OCI-LY7 (cell line): ENCODE measurements at regions not wholly inside any gene's neighbourhood (a gene's known extent, or its start where the extent isn't known, plus 50 kb on each side); places are given as distances from the start of the nearest gene placed in this dataset.

Experiments used
- BruUV-seq: library from RNA; stranded (reverse); fragments of 400-500 nt; replicated peaks from 2 replicates; lab custom pipeline; 2021; lab: Mats Ljungman, UMichigan
- CTCF ChIA-PET: fragments of 300-600 bp; sonication (Branson Sonifier 250); formaldehyde crosslinking; loops from one replicate; lab custom pipeline; 2022; ENCODE audit warnings: antibody characterized with exemption; ENCODE audit not compliant: unreplicated experiment; lab: Charles Lee
- POLR2A ChIA-PET: fragments of 300-600 bp; sonication (Branson Sonifier 250); formaldehyde crosslinking; loops from one replicate; lab custom pipeline; 2022; ENCODE audit warnings: antibody characterized with exemption; lab: Charles Lee
- DNase-seq: peaks from one replicate; pipeline ENCODE4 v3.0.0-alpha.2; 2015; ENCODE audit warnings: low spot score
- H2AFZ ChIP-seq: fragments of 200-600 bp; sonication (generic), shearing (Covaris generic); 2 replicates; pipeline ENCODE4 v1.6.1; 2014; ENCODE audit warnings: mild to moderate bottlenecking, antibody characterized with exemption, low read length, moderate library complexity
- H3K27ac ChIP-seq: fragments of 200-600 bp; sonication (generic); 2 replicates; pipeline ENCODE4 v1.5.1; 2014; ENCODE audit warnings: mixed run types, low read depth, mild to moderate bottlenecking, moderate library complexity, low read length, inconsistent platforms; ENCODE audit not compliant: poor library complexity, severe bottlenecking
- H3K36me3 ChIP-seq: fragments of 200-600 bp; sonication (generic); 2 replicates; pipeline ENCODE4 v1.6.1; 2014; ENCODE audit warnings: mild to moderate bottlenecking, antibody characterized with exemption, low read length, moderate library complexity, mixed read lengths; ENCODE audit not compliant: insufficient read depth
- H3K4me1 ChIP-seq: fragments of 200-600 bp; sonication (generic); 2 replicates; pipeline ENCODE4 v1.5.1; 2014; ENCODE audit warnings: mild to moderate bottlenecking, low read length; ENCODE audit not compliant: insufficient read depth, poor library complexity, severe bottlenecking
- H3K4me2 ChIP-seq: fragments of 200-600 bp; sonication (generic); 2 replicates; pipeline ENCODE4 v1.6.1; 2014; ENCODE audit warnings: mild to moderate bottlenecking, low read length
- H3K4me3 ChIP-seq: fragments of 200-600 bp; sonication (generic); 2 replicates; pipeline ENCODE4 v1.5.1; 2014; ENCODE audit warnings: mild to moderate bottlenecking, low read depth, low read length; ENCODE audit not compliant: poor library complexity, severe bottlenecking
- H3K79me2 ChIP-seq: fragments of 200-600 bp; sonication (generic); 2 replicates; pipeline ENCODE4 v1.6.1; 2016; ENCODE audit warnings: low read depth, mild to moderate bottlenecking, low read length, moderate library complexity, mixed read lengths; ENCODE audit not compliant: insufficient read depth
- H3K9me2 ChIP-seq: fragments of 200-600 bp; sonication (generic); 2 replicates; pipeline ENCODE4 v1.6.1; 2016; ENCODE audit warnings: mild to moderate bottlenecking, low read length, mixed read lengths; ENCODE audit not compliant: insufficient read depth
- H3K9me3 ChIP-seq: fragments of 200-600 bp; sonication (generic); 2 replicates; pipeline ENCODE4 v1.6.1; 2014; ENCODE audit warnings: mild to moderate bottlenecking, mixed run types, low read length, mixed read lengths
- H4K20me1 ChIP-seq: fragments of 200-600 bp; sonication (generic); 2 replicates; pipeline ENCODE4 v1.6.1; 2014; ENCODE audit warnings: mild to moderate bottlenecking, antibody characterized with exemption, low read length, moderate library complexity, mixed read lengths; ENCODE audit not compliant: insufficient read depth
- CTCF ChIP-seq: fragments of 200-600 bp; sonication (generic); conservative IDR thresholded peaks from 2 replicates; pipeline ENCODE4 v1.5.1; 2014; ENCODE audit warnings: mild to moderate bottlenecking, antibody characterized with exemption, low read length, moderate library complexity, mixed read lengths
- EZH2phosphoT487 ChIP-seq: fragments of 200-600 bp; sonication (generic); IDR thresholded peaks from 2 replicates; pipeline ENCODE4 v1.6.1; 2018; ENCODE audit warnings: low read depth, borderline replicate concordance, mild to moderate bottlenecking, mixed run types, antibody characterized with exemption, low read length, moderate library complexity, mixed read lengths
- intact Hi-C: fragments of 100-400 bp; cut with micrococcal nuclease; formaldehyde crosslinking; loops from one replicate; pipeline ENCODE4 v1.10.0; 2022; ENCODE audit not compliant: unreplicated experiment

- BruUV-seq = no TSS peak
- intact Hi-C loops = no loop called here
- Histone ChIP-seq H3K4me2 (no peak overlapping the region), H3K9me3 (no peaks in the 10 kb centered on the region), H3K79me2 (no peaks in the 10 kb centered on the region), H3K4me3 (no peak overlapping the region), H4K20me1 (no peaks in the 10 kb centered on the region), H3K4me1 (peaks cover 24% of the 10 kb centered on the region), H3K9me2 (no peaks in the 10 kb centered on the region), H3K27ac (no peak overlapping the region), H3K36me3 (no peaks in the 10 kb centered on the region), H2AFZ (peak overlapping the region; percentile 57; the same call in 1 of the 2 replicates)
- POLR2A ChIA-PET = no interaction called here
- TF ChIP-seq EZH2phosphoT487 (no peak), CTCF (0 out of 2 replicates have a peak, but pooled peaks have one; percentile 15)
- CTCF ChIA-PET = no interaction called here
- DNase-seq = no peak
These were observed 416.8 kb upstream of the HS6ST1 start for GRCh38 chr2:128735296-128735960.

- intact Hi-C loops = loop anchor here (1.0 kb wide), 1 partner anchor 18 kb away; no protein-coding TSS in a partner anchor
- H3K9me2 ChIP-seq = no peaks in the 10 kb centered on the region
- no peak for DNase-seq
- no peaks in the 10 kb centered on the region for H3K36me3 ChIP-seq
- no peak for TF ChIP-seq CTCF
- no peak for TF ChIP-seq EZH2phosphoT487
- no peaks in the 10 kb centered on the region for H3K79me2 ChIP-seq
- ChIA-PET POLR2A (no interaction called here), CTCF (no interaction called here)
- H3K4me2 ChIP-seq = 0 out of 2 replicates have a peak overlapping the region, but pooled peaks have one; percentile 7
- H3K9me3 ChIP-seq = no peaks in the 10 kb centered on the region
- H2AFZ ChIP-seq = no peak overlapping the region; the same call in 1 of the 2 replicates
- no TSS peak for BruUV-seq
- H3K27ac ChIP-seq = no peak overlapping the region
- no peaks in the 10 kb centered on the region for H4K20me1 ChIP-seq
- no peak overlapping the region for H3K4me3 ChIP-seq
- H3K4me1 ChIP-seq = peaks cover 24% of the 10 kb centered on the region
These were observed 417.5 kb upstream of the HS6ST1 start for GRCh38 chr2:128736046-128736688.
